SHP77 (cell line): ENCODE measurements at regions not wholly inside any gene's neighbourhood (a gene's known extent, or its start where the extent isn't known, plus 50 kb on each side); places are given as distances from the start of the nearest gene placed in this dataset.

Experiments used
- DNase-seq, 2 experiments: peaks; one replicate each; lab custom pipeline; 2025; lab: John Stamatoyannopoulos, UW

DNA sequence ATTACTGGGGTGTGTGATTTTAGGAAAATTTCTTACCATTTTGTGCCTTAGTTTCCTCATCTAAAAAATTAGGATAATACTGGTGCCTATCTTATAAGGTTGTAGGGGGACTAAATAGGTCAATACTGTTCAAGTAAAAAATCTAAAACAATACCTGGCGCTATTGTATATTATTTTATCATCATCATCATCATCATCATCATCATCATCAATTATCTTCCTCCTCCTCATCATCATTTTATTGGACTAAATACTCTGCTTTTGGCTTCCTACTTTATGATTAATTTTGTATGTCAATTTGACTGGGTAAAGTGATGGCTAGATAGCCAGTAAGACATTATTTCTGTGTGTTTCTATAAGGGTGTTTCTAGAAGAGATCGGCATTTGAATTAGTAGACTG, 435.5 kb downstream of the DHX35 start:
- no peak for DNase-seq

DNA sequence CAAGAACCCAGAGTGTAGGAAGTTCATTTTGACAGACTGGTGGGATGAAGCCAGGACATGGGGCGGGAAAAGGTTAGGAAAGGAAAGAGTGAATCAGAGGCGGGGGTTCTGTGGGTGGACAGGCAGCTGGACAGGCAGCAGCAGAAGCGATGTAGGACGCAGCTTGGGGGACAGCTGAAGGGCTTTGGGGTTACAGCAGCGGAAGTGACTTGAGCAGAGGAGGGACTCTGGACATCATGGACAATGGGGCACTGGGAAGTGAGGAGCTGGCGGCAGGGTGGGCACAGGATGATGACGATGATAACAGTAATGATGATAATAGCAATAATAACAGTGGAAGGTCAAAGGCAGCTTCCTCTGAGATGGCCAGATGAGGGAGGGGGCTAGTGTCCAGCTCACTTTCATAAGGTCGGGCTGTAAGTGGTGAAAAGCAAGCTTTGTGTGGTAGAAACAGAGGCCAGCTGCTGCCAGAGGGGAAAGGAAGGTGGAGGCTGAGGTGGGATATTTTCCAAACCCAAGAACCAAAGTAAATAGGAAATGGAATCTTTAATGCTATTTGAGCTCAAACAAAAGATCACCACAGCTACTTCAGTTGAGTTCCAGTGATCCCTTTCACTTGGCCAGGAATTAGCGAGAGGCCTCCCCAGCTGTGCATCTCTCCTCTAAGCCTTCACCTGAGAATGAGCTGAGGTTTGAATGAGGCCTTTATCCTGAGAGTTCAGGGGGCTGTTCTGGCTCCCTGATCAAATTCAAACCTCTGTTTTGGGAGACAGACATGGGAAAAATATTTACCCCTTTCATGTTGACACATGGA, 433.5 kb downstream of the DHX35 start:
- DNase-seq = no peak

DNA sequence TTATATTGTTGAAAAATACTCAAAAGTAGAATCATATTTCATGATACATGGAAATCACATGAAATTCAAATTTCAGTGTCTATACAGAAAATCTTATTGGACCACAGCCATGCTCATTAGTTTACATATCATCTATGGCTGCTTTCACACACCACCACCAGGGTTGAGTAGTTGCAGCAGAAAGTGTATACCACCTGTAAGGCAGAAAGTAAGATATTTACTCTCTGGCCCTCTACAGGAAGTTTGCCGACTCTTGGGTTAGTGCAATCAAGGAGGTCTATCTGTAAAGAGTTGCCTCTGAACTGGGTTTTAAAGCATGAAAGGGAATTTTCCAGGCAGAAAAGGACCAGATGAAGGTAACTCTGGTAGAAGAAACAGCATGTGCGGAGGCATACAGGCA, 432.3 kb downstream of the DHX35 start:
- DNase-seq = no peak

DNA sequence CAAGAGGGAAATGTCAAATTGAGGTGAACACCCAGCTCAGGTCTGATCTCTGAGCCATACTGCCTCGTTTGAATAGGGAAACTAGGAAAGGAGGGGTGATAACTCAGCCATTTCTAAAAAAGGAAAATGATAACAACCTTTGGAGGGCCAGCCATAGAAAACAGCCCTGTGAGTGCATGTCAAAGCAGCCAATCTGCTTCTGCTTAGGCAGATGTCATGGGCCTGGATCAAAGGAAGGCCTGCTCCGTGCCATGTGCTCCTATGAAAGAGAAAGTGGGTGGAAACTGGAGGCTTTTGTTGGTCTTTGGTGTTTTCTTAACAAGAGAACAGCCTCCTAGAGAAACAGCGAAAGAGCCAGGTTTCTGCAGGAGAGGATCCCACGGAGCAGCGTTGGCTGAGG, 428.0 kb downstream of the DHX35 start:
- no peak for DNase-seq

- DNase-seq = no peak
Observed at GRCh38 chr20:39381595-39381994, 419.5 kb downstream of the DHX35 start.

- no peak for DNase-seq
Observed at GRCh38 chr20:39378776-39379175, 416.6 kb downstream of the DHX35 start.

- DNase-seq = no peak
Observed at GRCh38 chr20:39376788-39377187, 414.6 kb downstream of the DHX35 start.

DNA sequence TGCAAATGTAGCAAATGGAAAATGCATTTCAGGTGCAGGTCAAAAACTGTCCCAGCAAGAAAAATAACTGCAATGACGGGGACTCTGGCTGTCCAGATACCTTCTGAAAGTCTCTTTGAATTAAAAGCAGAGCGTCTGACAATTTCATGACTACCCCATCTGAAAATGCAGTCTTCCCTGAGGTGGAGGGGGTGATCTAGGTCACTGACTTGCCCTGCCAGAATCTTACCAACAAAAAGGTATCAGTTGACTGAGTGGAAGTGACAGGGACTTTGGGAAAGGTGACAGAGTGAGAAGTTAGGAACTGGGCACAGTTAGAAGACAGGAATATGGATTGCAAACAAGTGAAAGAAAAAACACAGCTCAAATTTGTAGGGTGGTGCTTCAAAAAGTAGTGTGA, 402.2 kb downstream of the DHX35 start:
- no peak for DNase-seq

GRCh38 chr20:39359981-39360620, 398.0 kb downstream of the DHX35 start:
- no peak for DNase-seq

DNA sequence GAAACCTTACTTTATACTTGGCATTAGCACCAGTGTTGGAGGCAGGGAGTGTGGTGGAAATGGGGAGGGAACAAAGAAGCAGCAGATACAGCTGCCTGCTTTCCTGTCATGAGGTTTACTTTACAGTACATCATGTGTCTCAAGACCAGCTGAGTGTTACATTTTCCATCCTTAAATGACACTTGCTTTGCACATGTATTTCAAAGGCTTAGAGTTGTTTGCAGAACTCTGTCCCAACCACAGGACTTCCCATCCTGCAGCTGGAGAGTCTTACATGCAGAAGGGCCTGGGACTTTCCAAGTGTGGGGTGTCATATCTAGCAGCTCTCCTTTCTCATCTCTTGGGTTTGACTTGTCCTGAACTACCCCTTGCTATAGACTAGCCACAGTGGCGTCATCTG, 395.9 kb downstream of the DHX35 start:
- no peak for DNase-seq

- no peak for DNase-seq
Observed at GRCh38 chr20:39356908-39357307, 394.8 kb downstream of the DHX35 start.

DNA sequence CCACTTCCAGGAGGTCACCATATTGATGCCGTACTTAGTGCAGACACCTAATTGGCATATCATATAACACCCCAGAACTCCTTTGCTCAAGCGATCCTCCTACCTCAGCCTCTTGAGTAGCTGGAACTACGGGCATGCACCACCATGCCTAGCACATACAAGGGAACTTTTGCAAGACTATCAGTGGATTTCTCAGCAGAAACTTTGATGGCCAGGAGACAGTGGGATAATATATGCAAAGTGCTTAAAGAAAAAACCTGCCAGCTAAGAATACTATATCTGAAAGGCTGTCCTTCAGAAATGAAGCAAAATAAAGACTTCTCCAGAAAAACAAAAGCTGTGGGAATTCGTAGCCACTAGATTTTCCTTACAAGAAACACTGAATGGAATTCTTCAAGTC, 387.1 kb downstream of the DHX35 start:
- no peak for DNase-seq

DNA sequence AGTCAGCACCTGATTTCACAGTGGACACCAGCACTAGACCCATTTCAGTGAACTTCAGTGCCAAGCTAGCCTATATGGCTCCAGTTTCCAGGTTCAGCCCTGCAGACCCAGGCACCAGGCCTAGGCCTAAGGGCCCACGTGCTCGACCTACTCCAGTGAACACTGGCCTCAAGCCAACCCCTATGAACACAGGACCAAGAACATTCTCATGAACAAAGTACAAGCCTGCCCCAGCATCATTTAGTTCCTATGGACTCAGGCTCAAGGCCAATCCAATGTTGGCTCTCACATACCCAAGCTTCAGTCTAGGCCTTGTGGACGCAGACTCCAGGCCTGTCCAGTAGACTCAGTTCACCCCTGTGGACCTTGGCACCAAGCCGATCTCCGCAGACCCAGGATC, 385.5 kb downstream of the DHX35 start:
- DNase-seq = no peak

DNA sequence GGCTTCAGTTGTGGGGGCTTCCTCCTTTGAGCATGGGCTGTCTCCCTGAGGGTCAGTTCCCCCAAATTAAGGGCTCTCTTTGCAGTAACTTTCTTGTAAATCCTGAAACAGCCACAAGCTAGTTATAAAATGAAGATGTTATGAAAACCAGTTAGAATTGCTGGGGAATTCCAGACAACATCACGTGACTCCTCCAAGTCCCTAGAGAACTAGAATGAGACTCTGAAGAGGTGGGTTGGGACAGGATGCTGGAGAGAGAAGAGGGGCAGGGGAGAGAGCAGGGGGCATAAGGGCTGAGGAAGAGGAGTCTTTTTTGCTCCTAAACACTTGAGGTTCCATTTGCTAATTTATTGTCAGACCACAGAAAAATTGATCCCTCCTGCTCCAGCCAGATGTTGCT, 380.3 kb downstream of the DHX35 start:
- DNase-seq = no peak

GRCh38 chr20:39338469-39339376, 376.6 kb downstream of the DHX35 start:
- DNase-seq = no peak

GRCh38 chr20:39333211-39333610, 371.1 kb downstream of the DHX35 start:
- DNase-seq = no peak

GRCh38 chr20:39328347-39328746, 366.2 kb downstream of the DHX35 start:
- no peak for DNase-seq

GRCh38 chr20:39326050-39326449, 363.9 kb downstream of the DHX35 start:
- no peak for DNase-seq

DNA sequence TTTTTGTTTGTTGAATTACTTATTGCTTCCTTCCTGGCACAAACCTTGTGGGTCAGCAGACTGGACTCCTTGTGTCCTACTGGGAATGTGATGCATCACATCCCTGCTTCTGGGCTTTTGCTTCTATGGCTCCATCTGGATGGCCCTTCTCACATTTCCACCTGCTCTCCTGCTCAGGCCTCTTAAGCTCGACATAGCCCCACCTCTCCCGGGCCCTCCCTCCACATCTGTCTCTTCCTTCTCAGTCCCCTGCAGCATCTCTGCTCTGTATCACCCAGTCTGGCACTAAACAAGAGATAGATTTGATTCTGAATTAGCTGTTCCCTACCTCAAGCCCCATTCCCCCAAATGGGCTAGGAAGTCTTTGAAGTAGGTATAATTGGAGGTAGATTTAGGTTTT, 356.8 kb downstream of the DHX35 start:
- no peak for DNase-seq

GRCh38 chr20:39312676-39313075, 350.5 kb downstream of the DHX35 start:
- DNase-seq = no peak

DNA sequence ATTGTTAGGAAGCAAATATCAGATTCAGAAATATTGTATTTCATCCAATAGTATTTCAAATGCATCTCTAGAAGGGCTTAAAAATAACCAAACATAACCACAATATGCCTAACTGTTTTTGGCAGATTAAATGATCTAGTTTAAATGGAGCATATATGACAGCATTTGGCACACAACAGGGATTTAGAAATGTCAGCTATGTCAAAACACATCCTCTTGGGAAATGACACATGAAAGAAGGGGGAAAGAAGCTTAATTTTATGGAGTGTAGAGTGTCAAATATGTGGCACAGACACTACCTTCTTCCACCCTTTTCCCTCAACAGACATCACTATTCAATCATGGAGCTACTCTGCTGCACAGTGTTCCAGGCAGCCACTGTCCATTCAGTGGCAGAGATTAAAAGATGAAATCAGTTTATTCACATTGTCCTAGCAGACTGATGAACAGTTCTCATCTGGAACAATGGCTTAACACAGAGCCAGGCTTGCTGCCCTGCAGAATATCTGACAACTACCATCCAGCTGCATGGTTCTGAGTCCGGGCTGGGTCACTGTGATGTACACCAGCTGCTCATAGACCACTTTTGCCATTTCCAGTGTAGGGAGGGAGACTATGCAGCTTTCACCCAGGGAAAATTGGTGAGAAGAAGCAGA, 349.8 kb downstream of the DHX35 start:
- no peak for DNase-seq

GRCh38 chr20:39310363-39310995, 348.3 kb downstream of the DHX35 start:
- DNase-seq = no peak
